ENCODE measurements at regions not wholly inside any gene's neighbourhood (a gene's known extent, or its start where the extent isn't known, plus 50 kb on each side); places are given as distances from the start of the nearest gene placed in this dataset.
"Not testable (repeated sequence)": the region's sequence is repeated elsewhere in the genome, so short reads cannot be mapped to it uniquely, and the experiment has no call there.

- H3K27me3 ChIP-seq (ENCODE audit: control insufficient read depth in 1 of 2, insufficient read depth in 2 of 2, low read length in 2 of 2); H3K4me3 ChIP-seq (ENCODE audit: low read depth in 1 of 2, low read length in 2 of 2); H3K9ac ChIP-seq (ENCODE audit: low read depth in 1 of 2, low read length in 2 of 2); H3K4me1 ChIP-seq (ENCODE audit: control insufficient read depth in 1 of 2, insufficient read depth in 2 of 2, low read length in 2 of 2); H3K9me3 ChIP-seq (ENCODE audit: control insufficient read depth in 1 of 2, low read length in 2 of 2); H3K27ac ChIP-seq (ENCODE audit: low read depth, low read length); H3K36me3 ChIP-seq (ENCODE audit: control insufficient read depth in 1 of 2, insufficient read depth in 2 of 2, low read length in 2 of 2): not testable (repeated sequence)
Observed at GRCh38 chr10:61818251-61818650, 83.2 kb upstream of the ARID5B start.

- no peaks in the 10 kb centered on the region for H3K27me3 ChIP-seq (ENCODE audit: control insufficient read depth in 1 of 2, insufficient read depth in 2 of 2, low read length in 2 of 2)
- no peaks in the 10 kb centered on the region for H3K36me3 ChIP-seq (ENCODE audit: control insufficient read depth in 1 of 2, insufficient read depth in 2 of 2, low read length in 2 of 2)
- H3K9ac ChIP-seq (ENCODE audit: low read depth in 1 of 2, low read length in 2 of 2) = no peak overlapping the region
- no peak overlapping the region for H3K4me3 ChIP-seq (ENCODE audit: low read depth in 1 of 2, low read length in 2 of 2)
- H3K9me3 ChIP-seq (ENCODE audit: control insufficient read depth in 1 of 2, low read length in 2 of 2) = no peaks in the 10 kb centered on the region
- no peak overlapping the region for H3K27ac ChIP-seq (ENCODE audit: low read depth, low read length)
- no peaks in the 10 kb centered on the region for H3K4me1 ChIP-seq (ENCODE audit: control insufficient read depth in 1 of 2, insufficient read depth in 2 of 2, low read length in 2 of 2)
Observed at GRCh38 chr10:61819208-61819607, 82.3 kb upstream of the ARID5B start.

DNA sequence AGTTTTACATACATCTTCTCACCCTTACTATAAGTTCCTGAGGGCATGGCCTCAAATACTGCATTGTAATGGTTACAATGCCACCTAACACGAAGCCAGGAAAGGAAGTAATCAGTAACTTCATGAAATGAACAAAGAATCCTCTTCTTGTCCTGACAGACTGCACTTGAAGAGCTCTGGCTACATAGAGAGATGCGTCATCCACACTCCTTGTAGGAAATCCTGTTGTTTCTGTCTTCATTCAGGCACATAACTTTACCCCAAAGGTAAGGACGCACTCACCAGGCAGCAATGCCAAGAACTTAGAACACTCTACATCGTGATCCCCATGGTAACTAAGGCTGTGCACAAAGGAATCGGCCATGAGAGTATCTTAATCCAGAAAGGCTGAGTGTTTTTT lies 80.3 kb upstream of the ARID5B start:
- H3K36me3 ChIP-seq (ENCODE audit: control insufficient read depth in 1 of 2, insufficient read depth in 2 of 2, low read length in 2 of 2) = no peaks in the 10 kb centered on the region
- H3K4me3 ChIP-seq (ENCODE audit: low read depth in 1 of 2, low read length in 2 of 2) = no peak overlapping the region
- no peaks in the 10 kb centered on the region for H3K4me1 ChIP-seq (ENCODE audit: control insufficient read depth in 1 of 2, insufficient read depth in 2 of 2, low read length in 2 of 2)
- no peak overlapping the region for H3K9ac ChIP-seq (ENCODE audit: low read depth in 1 of 2, low read length in 2 of 2)
- no peaks in the 10 kb centered on the region for H3K9me3 ChIP-seq (ENCODE audit: control insufficient read depth in 1 of 2, low read length in 2 of 2)
- no peak overlapping the region for H3K27ac ChIP-seq (ENCODE audit: low read depth, low read length)
- no peaks in the 10 kb centered on the region for H3K27me3 ChIP-seq (ENCODE audit: control insufficient read depth in 1 of 2, insufficient read depth in 2 of 2, low read length in 2 of 2)

- Histone ChIP-seq H3K4me3 (ENCODE audit: low read depth in 1 of 2, low read length in 2 of 2) (no peak overlapping the region), H3K36me3 (ENCODE audit: control insufficient read depth in 1 of 2, insufficient read depth in 2 of 2, low read length in 2 of 2) (no peaks in the 10 kb centered on the region), H3K27me3 (ENCODE audit: control insufficient read depth in 1 of 2, insufficient read depth in 2 of 2, low read length in 2 of 2) (no peaks in the 10 kb centered on the region), H3K9me3 (ENCODE audit: control insufficient read depth in 1 of 2, low read length in 2 of 2) (no peaks in the 10 kb centered on the region), H3K9ac (ENCODE audit: low read depth in 1 of 2, low read length in 2 of 2) (no peak overlapping the region), H3K27ac (ENCODE audit: low read depth, low read length) (no peak overlapping the region), H3K4me1 (ENCODE audit: control insufficient read depth in 1 of 2, insufficient read depth in 2 of 2, low read length in 2 of 2) (no peaks in the 10 kb centered on the region)
Observed at GRCh38 chr10:61821693-61822092, 79.8 kb upstream of the ARID5B start.

GRCh38 chr10:61822096-61822495 lies 79.4 kb upstream of the ARID5B start:
- Histone ChIP-seq H3K36me3 (ENCODE audit: control insufficient read depth in 1 of 2, insufficient read depth in 2 of 2, low read length in 2 of 2) (no peaks in the 10 kb centered on the region), H3K27ac (ENCODE audit: low read depth, low read length) (no peak overlapping the region), H3K4me3 (ENCODE audit: low read depth in 1 of 2, low read length in 2 of 2) (no peak overlapping the region), H3K27me3 (ENCODE audit: control insufficient read depth in 1 of 2, insufficient read depth in 2 of 2, low read length in 2 of 2) (no peaks in the 10 kb centered on the region), H3K9me3 (ENCODE audit: control insufficient read depth in 1 of 2, low read length in 2 of 2) (no peaks in the 10 kb centered on the region), H3K4me1 (ENCODE audit: control insufficient read depth in 1 of 2, insufficient read depth in 2 of 2, low read length in 2 of 2) (no peaks in the 10 kb centered on the region), H3K9ac (ENCODE audit: low read depth in 1 of 2, low read length in 2 of 2) (no peak overlapping the region)

GRCh38 chr10:61822781-61823230 lies 78.7 kb upstream of the ARID5B start:
- Histone ChIP-seq H3K27ac (ENCODE audit: low read depth, low read length) (no peak overlapping the region), H3K27me3 (ENCODE audit: control insufficient read depth in 1 of 2, insufficient read depth in 2 of 2, low read length in 2 of 2) (no peaks in the 10 kb centered on the region), H3K9ac (ENCODE audit: low read depth in 1 of 2, low read length in 2 of 2) (no peak overlapping the region), H3K4me1 (ENCODE audit: control insufficient read depth in 1 of 2, insufficient read depth in 2 of 2, low read length in 2 of 2) (no peaks in the 10 kb centered on the region), H3K4me3 (ENCODE audit: low read depth in 1 of 2, low read length in 2 of 2) (no peak overlapping the region), H3K36me3 (ENCODE audit: control insufficient read depth in 1 of 2, insufficient read depth in 2 of 2, low read length in 2 of 2) (no peaks in the 10 kb centered on the region), H3K9me3 (ENCODE audit: control insufficient read depth in 1 of 2, low read length in 2 of 2) (no peaks in the 10 kb centered on the region)

GRCh38 chr10:61825001-61825400 lies 76.5 kb upstream of the ARID5B start:
- Histone ChIP-seq H3K4me3 (ENCODE audit: low read depth in 1 of 2, low read length in 2 of 2) (no peak overlapping the region), H3K9me3 (ENCODE audit: control insufficient read depth in 1 of 2, low read length in 2 of 2) (no peaks in the 10 kb centered on the region), H3K9ac (ENCODE audit: low read depth in 1 of 2, low read length in 2 of 2) (no peak overlapping the region), H3K4me1 (ENCODE audit: control insufficient read depth in 1 of 2, insufficient read depth in 2 of 2, low read length in 2 of 2) (peaks cover 0 to 2% of the 10 kb centered on the region in 2 donors), H3K27ac (ENCODE audit: low read depth, low read length) (no peak overlapping the region), H3K36me3 (ENCODE audit: control insufficient read depth in 1 of 2, insufficient read depth in 2 of 2, low read length in 2 of 2) (no peaks in the 10 kb centered on the region), H3K27me3 (ENCODE audit: control insufficient read depth in 1 of 2, insufficient read depth in 2 of 2, low read length in 2 of 2) (no peaks in the 10 kb centered on the region)

GRCh38 chr10:61825628-61826027 lies 75.9 kb upstream of the ARID5B start:
- Histone ChIP-seq H3K9ac (ENCODE audit: low read depth in 1 of 2, low read length in 2 of 2) (no peak overlapping the region), H3K9me3 (ENCODE audit: control insufficient read depth in 1 of 2, low read length in 2 of 2) (no peaks in the 10 kb centered on the region), H3K4me1 (ENCODE audit: control insufficient read depth in 1 of 2, insufficient read depth in 2 of 2, low read length in 2 of 2) (peaks cover 5 to 8% of the 10 kb centered on the region in 2 donors), H3K27me3 (ENCODE audit: control insufficient read depth in 1 of 2, insufficient read depth in 2 of 2, low read length in 2 of 2) (no peaks in the 10 kb centered on the region), H3K36me3 (ENCODE audit: control insufficient read depth in 1 of 2, insufficient read depth in 2 of 2, low read length in 2 of 2) (no peaks in the 10 kb centered on the region), H3K27ac (ENCODE audit: low read depth, low read length) (no peak overlapping the region), H3K4me3 (ENCODE audit: low read depth in 1 of 2, low read length in 2 of 2) (no peak overlapping the region)

- Histone ChIP-seq H3K9me3 (ENCODE audit: control insufficient read depth in 1 of 2, low read length in 2 of 2) (no peaks in the 10 kb centered on the region), H3K4me1 (ENCODE audit: control insufficient read depth in 1 of 2, insufficient read depth in 2 of 2, low read length in 2 of 2) (peaks cover 11 to 12% of the 10 kb centered on the region in 2 donors), H3K36me3 (ENCODE audit: control insufficient read depth in 1 of 2, insufficient read depth in 2 of 2, low read length in 2 of 2) (no peaks in the 10 kb centered on the region), H3K27ac (ENCODE audit: low read depth, low read length) (no peak overlapping the region), H3K9ac (ENCODE audit: low read depth in 1 of 2, low read length in 2 of 2) (no peak overlapping the region), H3K27me3 (ENCODE audit: control insufficient read depth in 1 of 2, insufficient read depth in 2 of 2, low read length in 2 of 2) (no peaks in the 10 kb centered on the region), H3K4me3 (ENCODE audit: low read depth in 1 of 2, low read length in 2 of 2) (no peak overlapping the region)
Observed at GRCh38 chr10:61828034-61828433, 73.5 kb upstream of the ARID5B start.

DNA sequence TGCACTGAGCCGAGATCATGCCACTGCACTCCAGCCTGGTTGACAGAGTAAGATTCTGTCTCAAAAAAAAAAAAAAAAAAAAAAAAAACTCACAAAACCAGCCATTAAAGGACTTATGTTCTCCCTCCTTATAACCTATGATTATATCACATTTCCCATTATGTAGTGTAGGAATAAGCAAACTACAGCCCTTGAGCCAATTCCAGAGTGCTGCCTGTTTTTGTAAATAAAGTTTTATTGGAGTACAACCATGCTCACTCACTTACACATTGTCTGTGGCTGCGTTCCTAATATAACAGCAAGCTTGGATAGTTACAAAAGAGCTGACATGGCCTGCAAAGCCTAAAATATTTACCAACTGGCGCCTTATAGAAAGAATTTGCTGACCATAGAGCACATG lies 72.7 kb upstream of the ARID5B start:
- H3K36me3 ChIP-seq (ENCODE audit: control insufficient read depth in 1 of 2, insufficient read depth in 2 of 2, low read length in 2 of 2) = no peaks in the 10 kb centered on the region
- no peak overlapping the region for H3K9ac ChIP-seq (ENCODE audit: low read depth in 1 of 2, low read length in 2 of 2)
- H3K27me3 ChIP-seq (ENCODE audit: control insufficient read depth in 1 of 2, insufficient read depth in 2 of 2, low read length in 2 of 2) = no peaks in the 10 kb centered on the region
- no peak overlapping the region for H3K27ac ChIP-seq (ENCODE audit: low read depth, low read length)
- H3K4me1 ChIP-seq (ENCODE audit: control insufficient read depth in 1 of 2, insufficient read depth in 2 of 2, low read length in 2 of 2) = peaks cover 11 to 12% of the 10 kb centered on the region in 2 donors
- no peaks in the 10 kb centered on the region for H3K9me3 ChIP-seq (ENCODE audit: control insufficient read depth in 1 of 2, low read length in 2 of 2)
- no peak overlapping the region for H3K4me3 ChIP-seq (ENCODE audit: low read depth in 1 of 2, low read length in 2 of 2)

Measured in duodenal mucosa (tissue), 2 donors.